ENCODE measurements at regions not wholly inside any gene's neighbourhood (a gene's known extent, or its start where the extent isn't known, plus 50 kb on each side); places are given as distances from the start of the nearest gene placed in this dataset.
A peak's percentile ranks its signal among the peaks of the same experiment; 100 is the strongest.

DNA sequence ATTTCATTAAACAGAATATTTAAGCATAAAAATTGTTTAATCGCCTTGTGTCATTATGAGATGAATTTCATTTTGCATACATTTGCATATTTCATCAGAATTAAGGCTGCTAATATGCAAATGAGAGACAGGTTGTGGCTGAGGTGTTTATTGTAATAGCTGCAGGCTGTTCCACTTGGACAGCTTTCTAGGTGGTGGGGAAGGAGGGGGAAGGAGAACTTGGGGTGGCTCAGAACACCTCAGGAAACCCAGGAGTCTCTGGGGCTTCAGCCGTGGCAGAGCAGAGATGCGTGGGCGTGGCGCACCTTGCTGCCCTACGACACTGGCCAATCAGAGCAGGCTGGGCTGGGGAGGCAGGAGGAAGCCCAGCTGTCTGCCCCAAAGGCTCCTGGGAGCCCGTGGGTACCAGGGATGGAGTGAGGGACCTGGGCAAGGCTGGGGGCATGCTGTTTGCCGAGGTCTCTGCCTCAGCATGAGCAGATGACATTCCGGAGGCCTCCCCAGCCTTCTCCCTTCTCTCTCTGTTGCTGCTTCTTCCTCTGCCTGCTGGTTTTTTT lies 542.9 kb downstream of the MN1 start:
- Histone ChIP-seq H2AK5ac (ENCODE audit: low read depth, low read length) (no peak overlapping the region), H2BK20ac (ENCODE audit: low read length) (no peak overlapping the region), H3K79me2 (ENCODE audit: control insufficient read depth in 1 of 2, insufficient read depth in 2 of 2, low read length in 2 of 2) (no peaks in the 10 kb centered on the region), H3K23ac (ENCODE audit: insufficient read length) (no peak overlapping the region), H3K36me3 (ENCODE audit: control insufficient read depth in 2 of 4, insufficient read depth in 4 of 4, low read length in 3 of 4) (no peaks in the 10 kb centered on the region), H3K14ac (ENCODE audit: insufficient read length) (no peak overlapping the region), H2AFZ (ENCODE audit: low read length) (no peak overlapping the region), H2BK12ac (ENCODE audit: low read depth, low read length) (peak overlapping the region; percentile 60; the same call in 1 of the 2 replicates), H4K91ac (replicated peaks; ENCODE audit: insufficient read length, low read length) (no peak overlapping the region), H3K4me3 (ENCODE audit: extremely low read depth in 1 of 4, insufficient read depth in 2 of 4, low read depth in 3 of 4, low read length in 4 of 4) (no peak overlapping the region), H2BK15ac (ENCODE audit: low read length) (no peak overlapping the region), H3K27me3 (replicated peaks in 1 of 4; ENCODE audit: control insufficient read depth in 3 of 4, extremely low read depth in 1 of 4, insufficient read depth in 3 of 4, low read length in 3 of 4) (no peaks in the 10 kb centered on the region), H4K8ac (ENCODE audit: extremely low read depth, insufficient read depth, low read length) (no peak overlapping the region; the same call in 1 of the 2 replicates), H4K20me1 (replicated peaks in 1 of 2; ENCODE audit: control insufficient read depth in 1 of 2, insufficient read depth in 2 of 2, low read length in 2 of 2) (no peaks in the 10 kb centered on the region), H2BK120ac (replicated peaks; ENCODE audit: low read depth, low read length) (no peak overlapping the region), H3K23me2 (ENCODE audit: low read depth, low read length) (no peaks in the 10 kb centered on the region), H3K9me3 (ENCODE audit: insufficient read depth in 2 of 2, low read depth in 1 of 2, low read length in 1 of 2) (peaks cover 5 to 8% of the 10 kb centered on the region in 2 experiments; a peak in 2 of 4 replicates), H3K9ac (replicated peaks in 1 of 4; ENCODE audit: extremely low read depth in 1 of 4, low read depth in 3 of 4, low read length in 3 of 4) (no peak overlapping the region), H3K18ac (ENCODE audit: extremely low read depth, low read length) (no peak overlapping the region), H3K4ac (replicated peaks; ENCODE audit: insufficient read length, low read depth, low read length) (no peak overlapping the region), H2BK5ac (ENCODE audit: low read depth, low read length) (no peak overlapping the region), H3K79me1 (ENCODE audit: low read depth, low read length) (no peaks in the 10 kb centered on the region), H3K27ac (ENCODE audit: low read depth, low read length) (no peak overlapping the region), H3K4me2 (ENCODE audit: insufficient read depth in 1 of 2, low read depth in 2 of 2, low read length in 2 of 2) (no peak overlapping the region), H4K5ac (ENCODE audit: insufficient read length, low read depth, low read length) (no peak overlapping the region), H3K4me1 (replicated peaks in 1 of 4; ENCODE audit: control insufficient read depth in 3 of 4, insufficient read depth in 4 of 4, low read length in 3 of 4) (peaks cover 0 to 8% (median 0%) of the 10 kb centered on the region in 4 experiments; a peak in 4 of 7 replicates), H3K56ac (replicated peaks; ENCODE audit: insufficient read length, low read depth, low read length) (no peak overlapping the region)
- CTCF ChIA-PET (ENCODE audit: partially characterized antibody), result interaction anchor here (0.6 to 1.4 kb wide), 2 partner anchors 12 to 453 kb away, joined by 3 read pairs; no protein-coding TSS in a partner anchor
- 91% methylated on average over 9 of the region's 9 CpGs; no CpG with 5 or more reads in 1 of the 2 experiments for WGBS, 2 experiments (ENCODE audit: extremely low coverage in 1 of 2, insufficient coverage in 1 of 2, insufficient read length in 1 of 2, insufficient replicate concordance in 2 of 2, low coverage in 1 of 2, low lambda C conversion rate in 2 of 2, missing lambda C conversion rate in 1 of 2)
- DNase-seq (ENCODE audit: low read depth in 1 of 2, low spot score in 2 of 2), result no peak
- no peak for FAIRE-seq
- TF ChIP-seq KDM1A (IDR thresholded peaks at IDR 0.05; ENCODE audit: borderline replicate concordance, low read length), result peak; percentile 59; the same call in 1 of the 2 replicates
- TF ChIP-seq CBX8 (IDR thresholded peaks at IDR 0.05; ENCODE audit: borderline replicate concordance, low read depth, low read length), result no peak
- TF ChIP-seq SRF (IDR thresholded peaks at IDR 0.05; ENCODE audit: low read depth, low read length), result no peak
- POLR2A ChIA-PET (ENCODE audit: partially characterized antibody), result no interaction called here

All from H1 (cell line).